Coronary artery (tissue), 2 donors: ENCODE measurements at regions not wholly inside any gene's neighbourhood (a gene's known extent, or its start where the extent isn't known, plus 50 kb on each side); places are given as distances from the start of the nearest gene placed in this dataset.

Source experiments
- DNase-seq: peaks from one replicate; pipeline ENCODE4 v3.0.0-alpha.2; 2017; ENCODE audit warnings: low spot score
- H3K27ac ChIP-seq, 2 donors: fragments of 200-600 bp; sonication (generic); one replicate each; pipeline ENCODE4 v1.5.1; 2016 to 2019
- H3K4me3 ChIP-seq: fragments of 200-600 bp; sonication (generic); 2 replicates; pipeline ENCODE4 v1.5.1; 2016; ENCODE audit warnings: mild to moderate bottlenecking, moderate library complexity
- TF ChIP-seq, protein P1 (sequence below): fragments of 200-600 bp; sonication (generic); IDR thresholded peaks from one replicate; pipeline ENCODE4 v1.5.1; 2019; ENCODE audit warnings: antibody characterized with exemption

GRCh38 chr17:74080656-74081582, 122.6 kb upstream of the RPL38 start:
- Histone ChIP-seq H3K27ac (no peak overlapping the region), H3K4me3 (no peak overlapping the region)
- TF ChIP-seq, protein P1, sequence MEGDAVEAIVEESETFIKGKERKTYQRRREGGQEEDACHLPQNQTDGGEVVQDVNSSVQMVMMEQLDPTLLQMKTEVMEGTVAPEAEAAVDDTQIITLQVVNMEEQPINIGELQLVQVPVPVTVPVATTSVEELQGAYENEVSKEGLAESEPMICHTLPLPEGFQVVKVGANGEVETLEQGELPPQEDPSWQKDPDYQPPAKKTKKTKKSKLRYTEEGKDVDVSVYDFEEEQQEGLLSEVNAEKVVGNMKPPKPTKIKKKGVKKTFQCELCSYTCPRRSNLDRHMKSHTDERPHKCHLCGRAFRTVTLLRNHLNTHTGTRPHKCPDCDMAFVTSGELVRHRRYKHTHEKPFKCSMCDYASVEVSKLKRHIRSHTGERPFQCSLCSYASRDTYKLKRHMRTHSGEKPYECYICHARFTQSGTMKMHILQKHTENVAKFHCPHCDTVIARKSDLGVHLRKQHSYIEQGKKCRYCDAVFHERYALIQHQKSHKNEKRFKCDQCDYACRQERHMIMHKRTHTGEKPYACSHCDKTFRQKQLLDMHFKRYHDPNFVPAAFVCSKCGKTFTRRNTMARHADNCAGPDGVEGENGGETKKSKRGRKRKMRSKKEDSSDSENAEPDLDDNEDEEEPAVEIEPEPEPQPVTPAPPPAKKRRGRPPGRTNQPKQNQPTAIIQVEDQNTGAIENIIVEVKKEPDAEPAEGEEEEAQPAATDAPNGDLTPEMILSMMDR = no peak
- DNase-seq = no peak

DNA sequence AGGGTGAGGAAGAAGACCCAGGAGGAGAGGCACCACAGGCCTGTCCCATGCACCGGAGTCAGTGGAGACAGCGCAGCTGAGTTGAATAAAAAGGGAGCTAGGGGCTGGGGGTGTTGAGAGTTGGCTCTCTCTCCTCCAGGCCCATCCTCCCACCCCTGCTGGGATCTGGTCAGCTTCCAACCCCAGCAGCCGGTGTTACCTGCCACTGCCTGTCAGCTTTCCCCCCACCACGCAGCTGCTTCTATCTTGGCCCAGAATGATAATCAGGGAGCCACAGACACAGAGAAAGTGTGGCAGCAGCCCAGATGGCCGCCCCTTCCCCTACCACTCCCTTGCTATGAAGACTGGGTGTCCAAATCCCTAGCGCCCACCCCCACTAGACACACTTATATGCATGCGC, 120.6 kb upstream of the RPL38 start:
- TF ChIP-seq, protein P1 = no peak
- no peak overlapping the region for H3K4me3 ChIP-seq
- DNase-seq = no peak
- H3K27ac ChIP-seq = no peak overlapping the region

DNA sequence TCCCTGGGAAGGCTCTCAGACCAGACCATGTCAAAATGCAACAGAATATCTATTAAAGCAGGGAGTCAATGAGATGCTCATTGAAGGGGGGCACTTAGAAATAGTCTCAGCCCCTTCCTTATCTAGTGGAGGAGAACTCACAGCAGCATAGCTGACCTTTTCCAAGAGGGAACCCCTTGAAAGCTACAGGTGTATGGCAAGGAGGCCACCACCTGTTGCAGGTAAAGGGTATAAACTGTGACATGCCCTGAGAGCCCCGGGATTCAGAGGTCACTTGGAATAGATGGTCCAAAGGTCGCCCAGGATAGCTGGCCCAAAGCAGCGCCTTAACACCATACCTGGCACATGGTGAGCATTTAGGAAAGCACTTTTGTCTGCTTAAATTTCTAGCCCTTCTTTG, 120.2 kb upstream of the RPL38 start:
- DNase-seq = no peak
- TF ChIP-seq, protein P1 = no peak
- H3K27ac ChIP-seq = no peak overlapping the region
- no peak overlapping the region for H3K4me3 ChIP-seq

DNA sequence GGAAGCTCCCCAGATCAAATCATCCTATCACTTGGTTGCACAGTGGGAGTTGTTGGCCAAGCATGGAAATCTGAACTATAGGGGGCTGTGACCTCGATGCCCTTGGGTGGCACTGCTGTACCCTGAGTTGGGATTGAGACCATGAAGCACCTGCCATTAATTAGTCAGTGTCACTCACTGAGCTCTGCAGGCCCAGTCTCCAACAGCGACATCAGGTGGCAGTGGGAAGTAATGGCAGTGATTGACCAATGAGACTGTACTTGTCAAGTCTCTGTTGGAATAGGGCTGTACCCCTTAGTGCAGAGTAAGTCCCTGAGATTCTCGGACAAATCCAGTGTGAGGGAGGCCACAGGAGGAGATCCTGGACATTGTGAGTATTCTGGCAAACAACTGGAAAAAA, 118.0 kb upstream of the RPL38 start:
- no peak for DNase-seq
- no peak overlapping the region for H3K4me3 ChIP-seq
- TF ChIP-seq, protein P1 = no peak
- H3K27ac ChIP-seq = no peak overlapping the region

DNA sequence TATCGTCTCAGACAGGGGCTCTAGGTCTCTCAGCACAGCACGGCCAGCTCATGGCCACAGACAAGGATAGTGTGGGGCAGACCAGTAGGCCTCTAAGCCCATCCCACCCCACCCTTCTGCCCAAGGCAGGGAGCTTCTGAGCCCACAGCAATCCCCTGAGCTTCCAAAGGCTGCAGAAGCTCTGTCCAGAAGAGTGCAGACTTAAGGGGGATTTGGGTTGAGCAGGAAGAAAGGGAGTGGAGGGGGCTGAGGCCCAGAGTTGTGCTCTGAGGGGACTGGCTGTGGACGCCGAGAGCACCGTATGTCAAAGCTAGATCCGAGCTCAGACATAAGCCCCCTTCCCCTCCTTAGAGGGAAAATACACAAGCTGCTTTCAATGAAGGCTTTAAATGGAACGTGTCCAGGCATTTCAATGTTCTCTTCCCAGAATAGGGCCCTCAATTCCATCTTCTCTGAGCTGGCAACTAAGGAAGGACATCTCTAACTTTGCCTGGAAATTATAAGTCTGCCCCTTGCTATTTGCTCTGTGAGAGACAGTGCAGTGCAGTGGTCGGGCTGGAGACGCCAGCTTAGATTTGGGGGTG, 116.4 kb upstream of the RPL38 start:
- TF ChIP-seq, protein P1 = no peak
- no peak overlapping the region for H3K27ac ChIP-seq
- no peak for DNase-seq
- H3K4me3 ChIP-seq = no peak overlapping the region

GRCh38 chr17:74088285-74088933, 115.1 kb upstream of the RPL38 start:
- no peak for DNase-seq
- Histone ChIP-seq H3K27ac (no peak overlapping the region), H3K4me3 (no peak overlapping the region)
- TF ChIP-seq, protein P1 = no peak
